Retinal pigment epithelial cell (primary cell): ENCODE measurements at regions not wholly inside any gene's neighbourhood (a gene's known extent, or its start where the extent isn't known, plus 50 kb on each side); places are given as distances from the start of the nearest gene placed in this dataset.
"Not testable (repeated sequence)": the region's sequence is repeated elsewhere in the genome, so short reads cannot be mapped to it uniquely, and the experiment has no call there.

Experiments used
- DNase-seq: peaks from one replicate; pipeline ENCODE4 v3.0.0-alpha.2; 2010; ENCODE audit warnings: low read depth
- H3K4me3 ChIP-seq: 2 replicates; pipeline ENCODE4 v1.5.1; 2011; ENCODE audit warnings: mild to moderate bottlenecking, low read length, control low read depth, moderate library complexity
- TF ChIP-seq, protein P1 (sequence below): conservative IDR thresholded peaks from 2 replicates; pipeline ENCODE4 v1.5.1; 2011; ENCODE audit warnings: low read depth, low read length, control low read depth, inconsistent platforms

DNA sequence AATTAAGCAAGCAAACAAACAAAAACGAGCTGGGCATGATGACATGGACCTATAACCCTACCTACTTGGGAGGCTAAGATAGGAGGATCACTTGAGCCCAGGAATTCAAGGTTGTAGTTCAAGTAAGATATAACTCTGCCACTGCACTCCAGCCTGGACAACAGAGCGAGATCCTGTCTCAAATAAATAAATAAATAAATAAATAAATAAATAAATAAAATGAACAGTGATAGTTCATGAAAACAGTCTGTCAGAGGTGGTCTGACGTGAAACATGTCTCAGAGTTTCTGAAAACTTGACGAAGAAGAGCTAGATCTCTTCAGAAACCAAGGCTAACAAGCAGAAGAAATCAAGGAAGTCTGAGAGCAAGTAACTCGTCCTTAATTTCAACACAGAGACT lies 188.8 kb upstream of the GPC6 start:
- H3K4me3 ChIP-seq: no peak overlapping the region
- no peak for DNase-seq
- TF ChIP-seq, protein P1, sequence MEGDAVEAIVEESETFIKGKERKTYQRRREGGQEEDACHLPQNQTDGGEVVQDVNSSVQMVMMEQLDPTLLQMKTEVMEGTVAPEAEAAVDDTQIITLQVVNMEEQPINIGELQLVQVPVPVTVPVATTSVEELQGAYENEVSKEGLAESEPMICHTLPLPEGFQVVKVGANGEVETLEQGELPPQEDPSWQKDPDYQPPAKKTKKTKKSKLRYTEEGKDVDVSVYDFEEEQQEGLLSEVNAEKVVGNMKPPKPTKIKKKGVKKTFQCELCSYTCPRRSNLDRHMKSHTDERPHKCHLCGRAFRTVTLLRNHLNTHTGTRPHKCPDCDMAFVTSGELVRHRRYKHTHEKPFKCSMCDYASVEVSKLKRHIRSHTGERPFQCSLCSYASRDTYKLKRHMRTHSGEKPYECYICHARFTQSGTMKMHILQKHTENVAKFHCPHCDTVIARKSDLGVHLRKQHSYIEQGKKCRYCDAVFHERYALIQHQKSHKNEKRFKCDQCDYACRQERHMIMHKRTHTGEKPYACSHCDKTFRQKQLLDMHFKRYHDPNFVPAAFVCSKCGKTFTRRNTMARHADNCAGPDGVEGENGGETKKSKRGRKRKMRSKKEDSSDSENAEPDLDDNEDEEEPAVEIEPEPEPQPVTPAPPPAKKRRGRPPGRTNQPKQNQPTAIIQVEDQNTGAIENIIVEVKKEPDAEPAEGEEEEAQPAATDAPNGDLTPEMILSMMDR: no peak

GRCh38 chr13:93038187-93038586 lies 188.4 kb upstream of the GPC6 start:
- no peak overlapping the region for H3K4me3 ChIP-seq
- TF ChIP-seq, protein P1: no peak
- no peak for DNase-seq

DNA sequence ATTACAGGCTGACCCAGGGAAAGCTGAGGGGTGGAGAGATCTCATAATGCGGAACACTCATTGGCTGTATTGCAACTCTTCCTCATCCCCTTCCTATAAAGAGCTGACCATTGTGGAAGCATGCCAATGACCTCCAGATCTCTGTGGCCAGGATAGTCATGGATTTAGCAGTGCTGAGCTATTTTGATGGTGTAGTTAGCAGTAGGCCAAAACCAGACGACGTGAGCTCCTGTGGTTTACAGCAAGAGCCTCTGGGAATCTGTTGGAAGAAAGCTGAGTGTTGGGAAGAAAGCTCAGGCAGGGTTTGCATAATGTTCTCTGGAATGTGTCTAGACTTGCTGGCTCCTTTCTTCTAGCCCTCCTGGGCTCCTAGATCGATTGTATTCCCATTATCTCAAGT lies 187.5 kb upstream of the GPC6 start:
- no peak overlapping the region for H3K4me3 ChIP-seq
- no peak for DNase-seq
- TF ChIP-seq, protein P1: no peak

- H3K4me3 ChIP-seq, DNase-seq: not testable (repeated sequence)
Measured at GRCh38 chr13:93041566-93041965, 185.0 kb upstream of the GPC6 start.

- no peak overlapping the region for H3K4me3 ChIP-seq
- TF ChIP-seq, protein P1: no peak
- no peak for DNase-seq
Measured at GRCh38 chr13:93045836-93046235, 180.8 kb upstream of the GPC6 start.

DNA sequence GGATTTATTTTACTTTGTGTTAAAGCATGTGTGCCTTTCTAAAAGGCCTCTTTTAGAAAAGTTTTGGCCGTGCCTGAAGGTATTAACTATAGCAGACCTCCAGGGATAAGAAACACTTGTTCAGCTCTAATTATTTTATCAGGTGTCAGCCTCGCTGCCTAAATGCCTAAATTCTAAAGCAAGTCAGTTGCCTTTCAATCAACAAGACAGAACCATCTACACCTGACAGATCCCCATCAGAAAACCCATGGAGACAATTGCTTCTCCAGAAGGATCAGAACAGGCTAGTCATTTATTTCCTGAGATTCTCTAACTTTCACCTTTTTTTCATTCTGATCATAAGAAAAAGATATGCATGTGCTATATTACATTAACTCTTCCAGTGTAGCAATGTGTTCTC lies 171.4 kb upstream of the GPC6 start:
- TF ChIP-seq, protein P1: no peak
- DNase-seq: no peak
- H3K4me3 ChIP-seq: no peak overlapping the region

GRCh38 chr13:93058301-93058700 lies 168.3 kb upstream of the GPC6 start:
- TF ChIP-seq, protein P1: no peak
- no peak for DNase-seq
- no peak overlapping the region for H3K4me3 ChIP-seq

- no peak overlapping the region for H3K4me3 ChIP-seq
- DNase-seq: no peak
- TF ChIP-seq, protein P1: no peak
Measured at GRCh38 chr13:93060144-93060543, 166.5 kb upstream of the GPC6 start.
